Inflammatory macrophage treated with lipopolysaccharide for 1 hour (primary cell): ENCODE measurements at regions not wholly inside any gene's neighbourhood (a gene's known extent, or its start where the extent isn't known, plus 50 kb on each side); places are given as distances from the start of the nearest gene placed in this dataset.

ENCODE experiments used
- DNase-seq, 2 donors: peaks; one replicate each; pipeline ENCODE4 v3.0.0-alpha.2; 2020 to 2022

GRCh38 chr10:88178758-88179157, 315.3 kb downstream of the PTEN start:
- no peak for DNase-seq

GRCh38 chr10:88179831-88180230, 316.4 kb downstream of the PTEN start:
- DNase-seq, result no peak

GRCh38 chr10:88181902-88182600, 318.6 kb downstream of the PTEN start:
- DNase-seq, result no peak

- DNase-seq, result no peak
Measured at GRCh38 chr10:88182601-88182930, 319.1 kb downstream of the PTEN start.

GRCh38 chr10:88184543-88185297, 321.3 kb downstream of the PTEN start:
- DNase-seq, result no peak

- DNase-seq, result no peak
Measured at GRCh38 chr10:88185830-88186229, 322.4 kb downstream of the PTEN start.

GRCh38 chr10:88186335-88186734, 322.9 kb downstream of the PTEN start:
- DNase-seq, result no peak

- DNase-seq, result peak; percentile 41 to 49
Measured at GRCh38 chr10:88187472-88187871, 324.0 kb downstream of the PTEN start.

- no peak for DNase-seq
Measured at GRCh38 chr10:88190123-88190522, 326.7 kb downstream of the PTEN start.

GRCh38 chr10:88190540-88191235, 327.3 kb downstream of the PTEN start:
- no peak for DNase-seq

GRCh38 chr10:88193018-88193417, 329.6 kb downstream of the PTEN start:
- no peak for DNase-seq

- DNase-seq, result no peak
Measured at GRCh38 chr10:88194041-88194887, 330.8 kb downstream of the PTEN start.

GRCh38 chr10:88194961-88195367, 331.5 kb downstream of the PTEN start:
- DNase-seq, result no peak

- DNase-seq, result no peak
Measured at GRCh38 chr10:88195841-88196240, 332.4 kb downstream of the PTEN start.

GRCh38 chr10:88196291-88196690, 332.9 kb downstream of the PTEN start:
- DNase-seq, result no peak

- DNase-seq, result no peak
Measured at GRCh38 chr10:88198023-88198422, 334.6 kb downstream of the PTEN start.

- no peak for DNase-seq
Measured at GRCh38 chr10:88200312-88201032, 337.0 kb downstream of the PTEN start.

- no peak for DNase-seq
Measured at GRCh38 chr10:88205842-88206446, 342.5 kb downstream of the PTEN start.

- no peak for DNase-seq
Measured at GRCh38 chr10:88207121-88207546, 343.7 kb downstream of the PTEN start.

GRCh38 chr10:88209231-88209630, 345.8 kb downstream of the PTEN start:
- DNase-seq, result no peak

GRCh38 chr10:88209837-88210561, 346.6 kb downstream of the PTEN start:
- peak in 1 of 2 donors; percentile 9 for DNase-seq
